ENCODE measurements at regions not wholly inside any gene's neighbourhood (a gene's known extent, or its start where the extent isn't known, plus 50 kb on each side); places are given as distances from the start of the nearest gene placed in this dataset.
"Not testable (repeated sequence)": the region's sequence is repeated elsewhere in the genome, so short reads cannot be mapped to it uniquely, and the experiment has no call there.

DNA sequence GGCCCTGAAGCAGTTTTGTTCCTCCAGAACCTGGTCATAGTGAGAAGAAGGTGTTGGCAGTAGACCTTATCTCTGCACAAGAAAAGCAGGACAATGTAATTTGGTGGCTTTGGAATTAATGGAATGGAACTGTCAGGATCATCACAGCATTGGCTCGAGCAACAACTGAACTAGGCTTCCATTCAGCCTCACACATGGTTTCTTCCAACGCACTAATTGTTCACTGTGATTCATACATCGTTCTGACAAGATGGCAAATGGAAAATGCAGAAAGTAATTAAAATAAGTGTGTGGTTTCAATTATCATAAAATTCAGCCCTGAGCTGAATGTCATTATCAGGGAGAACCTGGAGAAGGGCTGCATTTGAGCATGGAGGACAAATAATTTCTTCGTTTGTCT lies 80.6 kb downstream of the MFSD1 start:
- DNase-seq (ENCODE audit: low read depth in 2 of 2) = no peak

DNA sequence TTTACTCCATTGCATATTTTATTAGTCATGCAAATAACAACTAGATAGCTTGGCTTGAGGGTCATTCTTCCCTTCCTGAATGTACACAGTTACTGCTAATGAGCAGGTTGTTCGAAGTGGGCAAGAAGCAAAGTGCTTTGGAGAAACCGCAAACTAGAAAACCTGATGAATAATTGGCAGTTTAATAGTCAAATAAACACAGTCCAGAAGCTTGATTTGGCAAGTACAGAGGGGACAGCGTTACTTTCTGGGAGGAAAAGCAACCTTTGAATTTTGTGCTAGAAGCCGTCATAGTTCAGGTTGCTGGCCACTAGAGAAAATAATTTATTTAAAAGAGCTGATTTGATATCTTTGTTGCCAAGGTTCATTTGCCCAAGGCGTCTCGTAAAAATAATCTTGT lies 94.9 kb downstream of the MFSD1 start:
- no peak for DNase-seq (ENCODE audit: low read depth in 2 of 2)

DNA sequence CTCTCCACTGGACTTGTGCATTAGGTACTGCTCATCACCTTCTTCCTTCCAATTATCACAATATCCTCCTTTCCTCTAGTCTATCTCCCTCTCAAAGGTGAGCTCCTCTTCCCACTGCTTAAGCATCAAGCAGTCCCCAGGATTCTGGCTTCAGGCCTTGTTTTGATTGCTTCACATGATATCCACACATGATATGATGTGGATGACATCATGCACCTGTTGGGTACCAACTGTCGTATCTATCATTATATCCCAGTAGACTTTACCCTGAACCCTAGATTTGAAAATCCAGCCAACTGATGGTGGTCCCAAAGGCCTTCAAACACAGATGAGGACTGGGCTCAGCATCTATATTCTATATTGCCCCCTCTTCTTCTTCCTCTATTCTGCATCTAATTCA lies 104.9 kb downstream of the MFSD1 start:
- no peak for DNase-seq (ENCODE audit: low read depth in 2 of 2)

DNA sequence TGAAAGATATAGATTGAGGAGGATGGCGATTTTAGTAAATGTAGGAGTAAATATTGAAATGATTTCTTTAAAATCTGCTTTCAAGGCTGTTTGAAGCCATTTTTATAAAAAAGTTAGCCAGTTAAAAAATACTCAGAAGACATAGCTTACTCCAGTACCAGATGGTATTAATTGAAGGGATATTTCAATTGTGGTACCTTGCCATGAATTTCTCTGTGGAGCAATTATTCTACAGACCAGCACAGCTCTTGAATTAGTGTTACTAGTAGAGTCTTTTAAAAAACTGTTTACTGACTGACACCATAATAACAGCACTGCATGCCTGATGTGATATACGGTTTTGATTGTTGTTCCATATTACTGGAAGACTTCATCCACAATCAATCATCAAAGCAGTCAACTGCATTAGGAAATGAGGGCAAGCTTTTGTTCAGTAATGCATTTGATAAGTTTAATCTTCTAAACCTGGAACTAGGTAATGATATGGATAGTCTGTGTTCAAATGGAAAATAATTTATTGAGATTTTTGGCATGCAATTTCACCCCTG lies 106.4 kb downstream of the MFSD1 start:
- DNase-seq (ENCODE audit: low read depth in 2 of 2) = no peak

DNA sequence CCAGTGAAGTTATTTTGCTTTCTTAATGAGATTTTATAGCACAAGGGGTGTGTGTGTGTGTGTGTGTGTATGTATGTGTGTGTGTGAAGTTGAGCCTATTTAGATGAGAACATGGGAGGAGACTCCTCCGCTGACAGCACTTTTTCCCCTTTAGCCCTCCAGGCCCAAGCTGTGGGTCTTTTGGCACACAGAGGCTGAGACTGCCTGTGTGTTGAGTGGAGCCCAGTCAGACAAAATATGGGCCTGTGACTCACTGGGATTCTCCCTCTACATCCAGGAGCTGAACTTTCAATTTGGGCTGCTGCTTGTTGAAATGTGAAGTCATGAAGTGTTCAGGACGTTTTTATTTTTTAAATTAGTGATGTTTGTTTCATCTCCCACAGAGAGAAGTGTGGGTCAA lies 108.0 kb downstream of the MFSD1 start:
- DNase-seq (ENCODE audit: low read depth in 2 of 2) = no peak

DNA sequence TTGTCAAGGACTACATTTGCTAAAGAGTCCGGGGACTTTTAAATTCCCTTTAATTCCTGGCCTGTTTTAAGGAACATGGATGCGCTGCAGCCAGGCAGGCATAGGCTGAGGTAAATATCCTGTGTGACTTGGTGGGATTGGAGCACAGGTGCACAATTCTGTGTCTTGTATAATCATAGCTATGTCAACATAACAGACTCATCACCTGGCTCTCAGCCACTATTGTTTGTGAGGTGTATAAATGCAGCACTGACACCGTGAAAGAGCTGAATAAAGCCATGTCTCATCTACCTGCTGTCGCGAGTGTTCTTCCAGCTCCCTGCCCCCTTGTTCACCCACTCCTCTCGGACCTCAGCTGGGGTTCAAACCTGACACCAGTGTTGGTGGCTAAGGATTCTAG lies 109.7 kb downstream of the MFSD1 start:
- no peak for DNase-seq (ENCODE audit: low read depth in 2 of 2)

DNA sequence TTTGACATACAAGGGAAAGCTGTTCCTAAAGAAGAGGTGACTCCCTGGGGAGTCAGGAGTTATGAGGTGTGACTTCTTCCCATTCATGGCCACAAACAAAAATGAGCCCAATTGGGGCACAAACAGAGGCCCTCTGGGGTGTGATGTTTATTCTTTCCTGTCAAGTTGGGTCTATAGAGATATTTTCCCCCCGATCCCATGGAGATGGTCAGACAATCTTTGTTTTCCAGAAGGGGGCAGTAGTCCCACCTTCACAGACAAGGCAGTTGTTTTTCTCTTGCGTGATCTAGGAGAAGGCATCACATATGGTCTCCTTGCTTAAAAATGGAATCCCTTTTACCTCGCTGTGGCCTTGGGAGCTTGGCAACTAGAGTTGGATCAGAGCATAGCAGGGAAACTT lies 110.3 kb downstream of the MFSD1 start:
- no peak for DNase-seq (ENCODE audit: low read depth in 2 of 2)

DNA sequence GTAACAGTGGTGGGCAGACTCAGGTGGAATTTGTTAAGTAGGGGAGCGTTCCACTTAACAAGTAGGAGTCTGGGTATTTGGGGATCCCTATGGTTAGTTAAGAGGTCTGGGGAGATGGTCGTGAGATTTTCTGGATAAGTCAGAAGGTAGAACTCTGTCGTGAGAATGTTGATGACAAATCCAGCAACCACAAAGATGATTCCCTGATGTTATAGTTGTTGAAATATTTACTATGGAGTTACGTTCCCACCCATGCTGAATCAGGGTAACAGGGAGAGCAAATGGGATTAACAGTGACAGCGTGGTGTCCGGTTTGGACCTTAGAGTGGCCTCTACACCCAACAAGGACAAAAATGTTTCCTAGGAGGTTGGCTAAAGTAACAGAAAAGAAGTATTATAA lies 110.8 kb downstream of the MFSD1 start:
- no peak for DNase-seq (ENCODE audit: low read depth in 2 of 2)

DNA sequence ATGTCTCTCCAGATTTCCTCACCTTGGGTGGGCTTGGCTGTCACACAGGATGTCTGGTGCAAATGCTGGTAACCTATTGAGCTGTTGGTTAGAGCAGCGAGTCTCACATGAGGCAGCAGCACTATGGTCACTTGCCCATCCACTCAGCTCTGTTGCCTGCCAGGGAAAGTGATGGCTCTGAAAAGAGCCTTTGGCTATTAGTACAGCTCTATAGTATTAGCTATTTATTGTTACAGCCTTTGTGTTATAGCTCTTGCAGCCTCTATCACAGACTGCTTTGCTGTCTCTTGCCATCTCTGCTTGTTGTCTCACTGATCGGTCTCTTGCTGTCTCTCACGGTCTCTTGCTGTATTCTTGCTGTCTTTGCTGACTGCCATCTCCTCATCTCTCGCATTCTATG lies 114.3 kb downstream of the MFSD1 start:
- no peak for DNase-seq (ENCODE audit: low read depth in 2 of 2)

DNA sequence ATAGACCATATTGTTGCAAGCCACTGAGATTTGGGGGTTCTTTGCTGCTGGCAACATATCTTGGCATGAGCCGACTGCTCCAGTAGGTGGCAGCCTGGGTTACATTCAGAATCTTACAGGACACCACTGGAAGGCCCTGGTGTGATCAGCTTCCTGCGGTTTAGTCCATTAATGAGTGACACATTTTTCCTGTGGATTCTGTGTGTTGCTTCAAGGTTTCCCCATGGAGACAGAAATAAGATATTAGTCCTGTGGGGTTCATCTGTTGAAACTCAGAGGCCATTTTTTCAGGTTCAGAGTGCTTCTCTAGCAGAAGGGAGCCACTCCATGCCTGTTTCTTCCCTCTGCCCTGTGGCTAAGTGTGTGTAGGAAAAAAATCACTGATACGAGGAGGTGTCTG lies 116.2 kb downstream of the MFSD1 start:
- DNase-seq (ENCODE audit: low read depth in 2 of 2) = no peak

DNA sequence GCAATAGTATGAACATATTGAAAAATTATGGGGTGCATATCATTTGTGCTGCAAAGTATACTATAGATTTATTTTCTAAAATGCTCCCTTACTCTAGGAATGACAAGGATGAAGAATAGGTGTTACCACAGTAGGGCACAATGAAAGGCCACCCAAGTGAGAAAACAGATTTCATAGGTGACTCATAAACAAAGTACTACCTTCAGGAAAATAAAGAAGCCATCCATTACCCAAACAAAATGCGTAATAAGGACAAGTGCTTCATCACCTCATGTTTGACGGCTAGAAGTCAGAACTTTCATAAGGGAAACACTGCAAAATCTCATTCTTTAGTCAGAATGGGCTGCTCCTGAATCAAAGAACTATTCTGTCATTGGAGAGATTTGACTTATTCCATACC lies 116.6 kb downstream of the MFSD1 start:
- DNase-seq (ENCODE audit: low read depth in 2 of 2) = no peak

DNA sequence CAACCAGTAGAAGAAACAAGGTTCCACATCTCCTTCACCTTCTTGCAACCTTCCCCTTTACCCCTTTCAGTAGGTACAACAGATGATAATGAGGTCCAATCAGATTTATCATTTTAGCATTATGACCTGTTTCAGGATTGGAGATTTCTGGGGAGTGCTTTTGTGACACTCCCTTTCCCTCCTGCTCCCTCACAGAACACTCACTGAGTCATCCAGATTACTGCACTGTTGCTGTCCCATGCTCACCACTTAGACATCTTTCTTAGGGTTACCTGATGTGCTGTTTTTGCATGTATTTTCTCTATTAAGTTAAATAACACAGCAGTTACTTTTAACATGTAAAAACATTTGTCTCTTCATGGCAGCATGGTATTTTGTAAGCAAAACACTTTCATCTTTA lies 118.5 kb downstream of the MFSD1 start:
- no peak for DNase-seq (ENCODE audit: low read depth in 2 of 2)

DNA sequence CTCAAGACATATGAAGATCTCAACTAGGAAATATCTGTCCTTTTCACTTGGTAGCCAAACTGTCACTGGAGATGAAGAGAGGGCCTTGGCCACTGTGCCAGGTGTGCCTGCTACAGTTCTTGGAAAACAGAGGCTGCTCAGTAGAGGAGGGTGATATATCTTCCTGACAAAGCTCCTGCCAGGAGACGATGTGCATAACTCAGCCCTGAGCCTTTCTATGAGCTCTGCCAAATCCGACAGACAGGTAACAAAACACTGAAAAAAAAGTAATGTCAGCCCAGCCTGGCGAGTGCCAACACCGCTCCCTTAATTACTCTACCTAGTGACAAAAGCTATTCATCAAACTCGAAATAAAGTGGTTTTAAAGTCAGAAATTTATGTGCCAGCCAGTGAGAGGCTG lies 123.2 kb downstream of the MFSD1 start:
- no peak for DNase-seq (ENCODE audit: low read depth in 2 of 2)

DNA sequence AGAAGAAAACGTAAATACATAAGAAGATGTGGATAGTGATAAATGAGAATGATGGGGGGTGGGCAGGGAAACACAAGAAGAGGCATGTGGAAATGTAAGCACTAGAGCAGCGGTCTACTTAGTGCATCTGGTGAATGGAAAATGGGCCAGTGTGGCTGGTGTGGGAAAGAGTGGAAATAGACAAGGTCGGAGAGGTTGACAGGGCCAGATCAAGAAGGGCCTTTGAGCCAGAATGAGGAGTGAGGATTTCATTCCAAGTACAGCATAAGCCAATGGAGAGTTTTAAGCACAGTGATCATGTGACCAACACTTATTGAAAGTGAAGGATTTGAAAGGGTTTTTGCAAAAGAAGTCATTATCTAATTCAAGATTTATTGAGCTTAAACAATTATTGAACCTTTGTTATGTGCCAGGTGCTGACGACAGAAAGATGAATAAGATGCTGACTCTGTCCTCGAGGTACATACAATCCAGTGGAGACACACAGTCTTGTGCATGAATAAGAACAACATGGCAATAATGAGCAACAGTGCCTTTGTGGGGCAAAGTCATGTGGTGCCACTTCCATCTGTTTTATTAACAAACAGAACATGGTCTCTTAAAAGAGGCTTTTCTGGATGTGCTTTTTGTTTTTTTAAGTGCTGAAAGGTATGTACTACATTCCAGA lies 124.1 kb downstream of the MFSD1 start:
- no peak for DNase-seq (ENCODE audit: low read depth in 2 of 2)

DNA sequence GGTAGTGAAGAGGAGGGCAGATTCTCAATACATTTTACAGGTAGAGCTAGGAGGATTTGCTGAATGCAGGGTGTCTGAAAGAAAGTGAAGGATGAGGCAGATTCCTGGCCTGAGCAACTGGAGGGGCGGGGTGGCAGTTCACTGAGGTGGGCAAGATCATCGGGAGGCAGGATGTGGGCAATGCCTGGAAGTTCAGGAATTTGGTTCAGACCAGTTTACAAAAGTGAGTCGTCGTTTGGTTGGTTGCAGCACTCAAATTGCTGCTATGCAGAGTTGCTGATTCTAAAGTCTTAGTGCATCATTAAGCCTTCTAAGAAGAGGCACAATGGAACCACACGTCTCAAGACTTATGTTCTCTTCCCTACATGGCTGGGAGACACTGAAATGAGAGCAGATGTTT lies 134.0 kb downstream of the MFSD1 start:
- DNase-seq (ENCODE audit: low read depth in 2 of 2) = no peak

DNA sequence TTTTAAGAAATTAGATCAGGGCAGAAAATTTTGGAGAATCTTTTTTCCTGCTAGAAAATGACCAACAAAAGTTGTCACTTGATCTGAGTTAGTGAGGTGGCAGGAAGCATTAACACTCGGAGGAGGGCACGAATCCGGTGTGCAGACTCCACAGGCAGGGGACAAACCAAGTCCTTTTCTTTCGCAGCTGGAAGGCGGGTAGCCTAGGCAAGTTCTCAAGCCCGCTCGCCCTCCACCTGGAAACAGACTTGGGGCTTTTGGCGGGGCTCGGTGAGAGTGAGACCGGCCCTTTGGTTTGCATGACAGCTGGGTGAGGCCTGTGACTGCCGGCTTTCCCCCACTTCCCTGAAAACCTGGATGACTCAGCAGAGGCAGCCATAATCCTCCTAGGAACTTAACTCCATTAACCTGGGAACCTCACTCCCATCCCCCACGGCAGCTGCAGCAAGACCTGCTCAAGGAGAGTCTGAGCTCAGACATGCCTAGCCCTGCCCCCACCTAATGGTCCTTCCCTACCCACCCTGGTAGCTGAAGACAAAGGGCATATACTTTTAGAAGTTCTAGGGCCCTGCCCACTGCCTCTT lies 134.8 kb downstream of the MFSD1 start:
- no peak for DNase-seq (ENCODE audit: low read depth in 2 of 2)

DNA sequence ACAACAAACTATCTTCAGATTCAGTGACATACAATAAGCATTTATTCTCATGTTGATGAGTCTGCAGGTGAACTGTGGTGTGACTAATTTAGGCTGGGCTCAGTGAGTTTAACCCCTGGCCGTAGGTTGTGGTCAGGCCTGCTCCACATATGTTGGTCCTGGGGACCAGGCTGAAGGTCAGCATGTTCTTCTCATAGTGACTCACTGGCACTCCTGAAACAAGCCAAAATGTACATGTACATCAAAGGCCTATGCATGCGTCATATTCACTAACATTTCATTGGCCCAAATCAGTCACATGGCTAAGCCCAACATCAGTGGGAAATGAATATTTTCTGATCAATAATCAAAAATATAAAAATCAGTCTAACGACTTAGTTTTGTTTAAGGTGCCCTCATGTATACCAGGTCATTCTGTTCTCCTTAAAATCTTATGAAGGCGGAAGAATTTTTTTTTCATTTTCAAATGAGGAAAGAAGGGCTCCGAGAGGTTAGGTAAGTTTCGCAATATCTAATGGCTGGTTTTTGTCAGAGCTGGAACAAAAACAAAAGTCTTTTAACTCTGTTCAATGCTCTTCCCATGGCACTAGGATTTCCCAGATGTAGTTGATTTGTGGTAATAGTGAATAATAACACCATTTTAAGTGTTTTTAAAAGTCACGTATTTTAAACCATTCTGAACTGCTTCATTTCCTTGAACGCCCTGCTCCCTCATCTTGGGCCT lies 148.5 kb downstream of the MFSD1 start:
- DNase-seq (ENCODE audit: low read depth in 2 of 2) = no peak

DNA sequence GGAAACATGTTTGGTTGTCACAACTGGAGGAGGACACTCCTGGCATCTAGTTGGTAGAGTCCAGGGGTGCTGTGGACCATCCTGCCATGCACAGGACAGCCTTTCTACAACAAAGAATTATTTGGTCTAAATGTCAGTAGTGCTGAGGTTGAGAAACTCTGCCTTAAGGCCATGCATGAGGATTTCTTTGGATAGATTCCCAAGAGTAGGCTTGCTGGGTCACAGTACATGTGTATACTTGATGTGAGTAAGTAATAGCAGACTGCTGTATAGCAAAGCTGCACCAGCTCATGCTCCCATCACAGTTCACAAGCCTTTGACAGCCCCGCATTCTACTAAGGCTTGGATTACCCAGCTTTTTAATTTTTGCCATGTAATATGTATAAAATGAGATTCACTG lies 151.3 kb downstream of the MFSD1 start:
- no peak for DNase-seq (ENCODE audit: low read depth in 2 of 2)

DNA sequence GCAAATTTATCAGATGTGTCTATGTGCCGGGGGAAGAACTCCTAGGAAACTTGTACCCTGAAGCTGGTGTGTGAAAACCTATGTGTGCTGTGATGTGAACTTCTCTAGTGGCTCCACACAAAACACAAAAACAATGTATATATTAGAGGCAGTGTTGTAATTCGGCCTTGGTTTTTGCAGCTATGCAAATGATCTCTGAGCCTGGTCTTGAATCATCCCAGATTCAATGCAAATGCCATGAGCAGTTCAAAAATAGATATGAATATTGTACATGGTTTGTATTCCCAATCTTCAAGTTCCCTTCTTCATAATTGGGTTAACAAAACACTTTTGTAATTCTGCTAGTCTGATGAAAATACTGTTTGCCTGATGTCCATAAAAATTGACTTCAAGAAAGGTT lies 152.6 kb downstream of the MFSD1 start:
- DNase-seq (ENCODE audit: low read depth in 2 of 2) = no peak

DNA sequence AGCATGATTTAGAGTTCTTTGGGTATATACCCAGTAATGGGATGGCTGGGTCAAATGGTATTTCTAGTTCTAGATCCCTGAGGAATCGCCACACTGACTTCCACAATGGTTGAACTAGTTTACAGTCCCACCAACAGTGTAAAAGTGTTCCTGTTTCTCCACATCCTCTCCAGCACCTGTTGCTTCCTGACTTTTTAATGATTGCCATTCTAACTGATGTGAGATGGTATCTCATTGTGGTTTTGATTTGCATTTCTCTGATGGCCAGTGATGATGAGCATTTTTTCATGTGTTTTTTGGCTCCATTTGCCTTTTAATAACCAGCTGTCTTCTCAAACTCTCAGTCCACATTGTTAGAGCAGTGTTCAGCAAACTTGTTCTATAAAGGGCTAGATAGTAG lies 155.9 kb downstream of the MFSD1 start:
- DNase-seq (ENCODE audit: low read depth in 2 of 2) = not testable (repeated sequence)

DNA sequence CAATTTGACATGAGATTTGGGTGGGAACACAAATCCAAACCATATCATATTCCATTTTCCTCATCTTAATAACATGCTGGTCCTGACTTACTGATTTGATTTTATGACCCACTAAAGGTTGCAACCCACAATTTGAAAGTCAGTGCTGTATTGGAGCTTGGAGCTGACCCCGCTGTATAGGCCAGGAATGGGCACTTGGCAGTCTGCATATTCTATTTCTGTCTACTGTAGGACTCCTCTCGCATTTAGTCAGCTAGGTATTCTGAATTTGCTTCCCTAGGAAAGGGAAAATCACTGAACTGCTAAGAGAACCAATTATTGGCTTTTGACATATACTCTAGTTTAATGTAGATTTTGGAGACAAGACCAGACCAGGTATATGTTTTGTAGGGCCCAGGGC lies 157.0 kb downstream of the MFSD1 start:
- no peak for DNase-seq (ENCODE audit: low read depth in 2 of 2)

DNA sequence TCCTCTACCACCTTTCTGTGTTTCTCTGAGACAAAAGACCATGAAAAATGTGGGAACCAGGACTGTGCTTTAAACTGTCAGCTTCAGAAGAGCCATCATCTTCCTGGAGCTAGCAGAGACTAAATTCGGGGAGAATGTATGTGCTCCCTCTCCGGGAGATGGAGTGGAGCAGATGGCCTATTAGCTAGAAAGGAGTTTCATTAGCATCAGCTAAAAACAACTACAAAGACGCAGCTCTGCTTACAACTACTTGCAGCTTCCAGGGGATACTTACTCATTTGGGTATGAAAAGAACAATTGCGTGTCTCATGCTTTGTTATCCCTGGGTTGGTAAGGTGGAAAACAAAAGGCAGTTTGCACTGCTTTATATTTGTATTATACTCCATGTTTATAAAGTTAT lies 159.6 kb downstream of the MFSD1 start:
- no peak for DNase-seq (ENCODE audit: low read depth in 2 of 2)

DNA sequence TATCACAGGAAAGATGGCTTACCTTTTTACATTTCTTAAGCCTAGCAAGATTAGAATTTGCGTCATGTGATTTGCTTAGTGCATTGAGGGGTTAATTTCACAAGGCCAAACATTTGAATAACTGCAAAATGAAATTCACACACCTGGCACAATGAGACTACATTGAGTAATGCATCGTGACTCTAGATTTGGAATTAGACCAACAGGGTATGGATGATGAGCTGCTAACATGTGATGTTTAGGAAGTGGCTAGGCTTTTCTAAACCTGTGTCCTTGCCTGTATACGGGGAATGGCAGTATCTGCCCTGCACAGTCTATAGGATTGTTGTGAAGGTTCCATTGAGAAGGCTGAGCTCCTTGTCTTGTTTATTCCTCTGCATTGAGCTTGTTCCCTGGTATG lies 160.1 kb downstream of the MFSD1 start:
- no peak for DNase-seq (ENCODE audit: low read depth in 2 of 2)
